ENCODE measurements at regions not wholly inside any gene's neighbourhood (a gene's known extent, or its start where the extent isn't known, plus 50 kb on each side); places are given as distances from the start of the nearest gene placed in this dataset.
"Not testable (repeated sequence)": the region's sequence is repeated elsewhere in the genome, so short reads cannot be mapped to it uniquely, and the experiment has no call there.

DNA sequence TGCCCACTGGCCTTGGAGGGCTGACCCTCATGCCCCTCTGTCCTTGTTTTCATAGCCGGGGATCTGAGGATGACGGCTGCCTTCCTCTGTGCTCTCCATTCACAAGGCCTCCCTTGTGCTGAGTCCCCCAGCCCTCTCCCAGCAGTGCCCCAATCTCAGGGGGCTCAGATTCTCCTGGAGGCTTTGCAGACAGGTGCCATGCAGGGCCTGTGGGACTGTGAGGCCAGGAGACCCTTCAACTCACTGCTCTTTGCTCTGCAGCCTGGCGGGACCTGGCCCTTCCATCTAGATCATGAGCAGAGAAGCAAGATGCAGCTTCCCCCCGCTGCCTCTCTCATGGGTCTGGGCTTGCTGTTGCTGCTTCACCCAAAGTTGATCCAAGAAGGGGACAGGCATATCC is 356.0 kb downstream of the BCL11B start:
- no peak for DNase-seq (ENCODE audit: low spot score)

DNA sequence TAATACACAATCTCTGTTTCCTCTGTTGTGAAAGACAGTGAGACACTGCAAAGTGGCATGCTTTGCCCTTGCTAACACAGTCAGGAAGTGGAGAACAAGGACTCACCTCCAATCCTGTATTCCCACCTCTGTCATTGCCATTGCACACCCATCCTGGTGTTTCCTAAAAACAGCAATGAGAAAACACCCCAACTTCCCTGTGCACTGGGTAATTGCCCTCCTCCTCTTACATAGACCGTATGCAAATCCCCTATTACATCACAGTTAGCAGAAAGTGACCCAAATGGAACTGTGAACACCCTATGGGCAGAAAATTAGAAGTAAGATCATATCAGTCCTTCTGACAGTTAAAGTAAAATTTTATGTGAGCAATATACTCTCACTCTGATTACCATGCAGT is 355.5 kb downstream of the BCL11B start:
- DNase-seq (ENCODE audit: low spot score) = no peak

DNA sequence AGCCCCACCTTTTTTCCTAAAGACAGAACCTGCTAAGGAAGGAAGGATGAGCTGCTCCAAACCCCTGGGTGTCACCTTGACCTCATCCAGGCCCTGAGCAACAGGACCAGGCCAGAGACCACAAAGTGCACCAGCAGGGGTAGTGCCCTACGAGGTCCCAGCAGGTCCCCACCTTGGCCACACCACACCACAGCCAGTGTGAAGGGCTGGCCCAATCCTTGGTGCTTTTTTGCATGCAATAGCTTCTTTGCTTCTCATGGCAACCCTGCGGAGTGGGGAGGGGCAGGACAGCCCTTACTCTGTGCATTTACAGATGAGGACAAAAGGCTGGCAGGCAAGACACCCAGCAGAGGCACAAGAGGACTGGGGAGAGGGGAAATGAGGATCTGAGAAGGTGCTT is 352.6 kb downstream of the BCL11B start:
- no peak for DNase-seq (ENCODE audit: low spot score)

DNA sequence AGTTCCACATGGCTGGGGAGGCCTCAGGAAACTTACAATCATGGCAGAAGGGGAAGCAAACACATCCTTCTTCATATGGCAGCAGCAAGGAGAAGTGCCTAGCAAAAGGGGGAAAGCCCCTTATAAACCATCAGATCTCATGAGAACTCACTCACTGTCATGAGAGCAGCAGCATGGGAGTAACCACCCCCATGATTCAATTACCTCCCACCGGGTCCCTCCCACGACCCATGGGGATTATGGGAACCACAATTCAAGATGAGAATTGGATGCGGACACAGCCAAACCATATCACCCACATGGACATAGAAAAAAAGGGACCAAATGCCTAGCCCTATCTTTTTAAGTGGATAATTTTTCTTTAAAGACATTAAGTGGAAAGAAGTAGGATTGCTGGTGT is 350.7 kb downstream of the BCL11B start:
- DNase-seq (ENCODE audit: low spot score) = not testable (repeated sequence)

DNA sequence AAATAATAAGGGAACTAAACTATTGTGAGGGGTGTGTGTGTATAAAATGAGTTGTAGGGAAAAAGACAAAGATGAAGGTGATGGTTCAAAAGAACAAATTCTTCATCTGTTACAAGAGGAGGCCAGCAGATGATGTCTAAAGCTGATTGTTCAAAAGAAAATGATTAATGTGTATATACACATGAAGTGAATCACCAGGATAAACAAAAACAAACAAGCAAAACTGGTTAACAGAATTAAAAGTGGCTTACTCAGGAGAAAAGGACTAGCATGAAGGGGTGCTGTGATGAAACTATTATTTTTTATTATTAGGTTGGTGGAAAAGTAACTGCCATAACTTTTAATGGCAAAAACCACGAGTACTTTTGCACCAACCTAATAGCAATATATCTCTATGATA is 348.4 kb downstream of the BCL11B start:
- DNase-seq (ENCODE audit: low spot score) = no peak

DNA sequence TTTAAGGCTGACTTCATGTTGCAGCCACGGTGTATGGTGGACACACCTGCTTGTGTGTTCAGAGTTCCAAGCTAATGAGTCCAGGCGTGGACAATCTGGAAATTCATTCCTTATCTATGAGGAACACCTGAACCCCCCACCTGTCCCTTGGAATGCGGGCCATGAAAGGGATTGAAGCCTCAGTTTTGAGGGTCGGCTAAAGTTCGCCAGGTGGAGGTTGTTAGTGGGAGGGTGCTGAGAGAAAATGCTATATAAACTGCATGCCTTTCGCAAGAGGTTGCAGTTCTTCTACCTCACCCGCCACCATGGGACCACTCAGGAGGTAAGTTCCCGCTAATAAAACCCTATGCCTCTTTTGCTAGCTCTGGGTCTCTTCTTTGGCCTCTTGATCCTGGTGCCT is 348.0 kb downstream of the BCL11B start:
- DNase-seq (ENCODE audit: low spot score) = no peak

DNA sequence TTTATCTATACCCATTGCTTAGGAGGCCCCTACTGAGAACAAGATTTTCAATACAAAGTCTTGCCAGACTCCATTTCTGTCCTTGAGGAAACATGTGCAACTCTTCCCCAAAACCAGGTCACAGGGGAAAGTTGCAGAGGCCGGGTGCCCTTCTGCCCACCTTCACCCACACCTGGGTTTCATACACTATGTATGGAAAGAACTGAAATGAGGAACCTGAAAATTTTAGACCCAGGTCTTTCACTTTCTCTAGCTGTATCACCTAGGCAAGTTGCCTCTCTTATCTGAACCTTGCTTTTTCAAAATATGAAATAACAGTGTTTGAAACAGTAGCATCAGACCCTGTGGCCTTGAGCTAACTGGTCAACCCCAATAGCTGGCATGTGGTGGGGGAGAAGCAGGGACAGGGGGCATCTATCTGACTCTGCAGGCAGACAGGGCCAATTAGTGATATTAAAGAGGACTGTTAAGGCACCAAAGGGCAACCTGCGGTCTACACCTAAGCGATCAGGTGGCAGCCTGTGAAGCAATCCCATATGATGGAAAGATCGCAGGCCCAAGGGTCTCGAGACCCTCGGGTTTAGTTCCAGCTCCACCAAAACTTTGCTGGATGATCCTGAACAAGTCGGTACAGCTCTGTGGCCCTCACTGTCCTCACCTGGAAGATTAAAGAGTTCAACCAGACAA is 346.5 kb downstream of the BCL11B start:
- DNase-seq (ENCODE audit: low spot score) = no peak

DNA sequence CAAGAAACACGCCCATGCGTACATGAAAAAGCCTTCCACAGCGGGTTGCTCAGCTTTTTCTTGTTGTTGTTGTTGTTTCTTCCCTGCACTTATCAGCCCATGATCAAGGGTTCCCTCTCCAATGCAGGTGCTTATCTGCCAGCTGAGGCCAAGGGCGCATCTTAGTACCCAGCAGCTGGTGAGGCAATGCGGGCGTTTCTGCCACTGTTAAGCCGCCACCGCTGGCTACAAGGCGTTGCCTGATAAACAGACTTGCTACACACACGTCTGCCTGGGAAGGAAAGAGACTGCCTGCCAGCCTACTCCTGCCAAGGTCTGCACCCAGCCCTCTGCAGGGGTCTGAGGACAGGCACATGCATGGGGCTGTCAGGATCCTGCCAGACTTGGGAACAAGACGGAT is 345.9 kb downstream of the BCL11B start:
- no peak for DNase-seq (ENCODE audit: low spot score)

DNA sequence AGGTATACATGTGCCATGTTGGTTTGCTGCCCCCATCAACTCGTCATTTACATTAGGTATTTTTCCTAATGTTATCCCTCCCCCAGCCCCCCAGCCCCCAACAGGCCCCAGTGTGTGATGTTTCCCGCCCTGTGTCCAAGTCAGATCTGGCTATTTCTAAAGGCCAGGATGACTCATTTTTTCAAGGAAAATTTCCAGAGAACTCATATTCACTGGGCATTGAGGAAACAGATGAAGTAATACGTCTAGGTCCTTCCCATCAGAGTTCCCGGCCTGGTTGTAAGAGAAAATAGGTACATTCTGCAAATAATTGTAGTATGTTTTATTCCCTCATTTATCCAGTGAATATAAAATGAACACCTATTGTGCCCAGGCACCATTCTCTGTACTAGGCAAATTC is 345.2 kb downstream of the BCL11B start:
- no peak for DNase-seq (ENCODE audit: low spot score)

DNA sequence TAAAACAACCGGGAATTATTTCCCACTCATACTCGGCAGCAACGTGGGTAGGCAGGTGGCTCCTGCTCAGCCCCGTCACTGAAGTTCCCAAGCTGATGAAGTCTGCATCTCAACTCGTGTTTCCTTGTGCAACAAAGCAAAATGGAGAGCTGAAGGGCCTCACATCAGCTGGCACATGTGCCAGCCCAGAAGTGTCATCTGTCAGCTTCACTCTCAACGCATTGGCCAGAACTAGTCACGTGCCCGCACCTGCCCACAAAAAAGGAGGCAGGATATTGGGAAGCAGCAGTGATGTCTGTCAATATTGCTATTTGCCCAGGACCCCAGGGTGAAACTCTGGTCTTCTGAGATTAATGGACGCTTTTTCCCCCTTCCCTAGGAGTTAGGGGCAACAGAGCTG is 344.0 kb downstream of the BCL11B start:
- no peak for DNase-seq (ENCODE audit: low spot score)

DNA sequence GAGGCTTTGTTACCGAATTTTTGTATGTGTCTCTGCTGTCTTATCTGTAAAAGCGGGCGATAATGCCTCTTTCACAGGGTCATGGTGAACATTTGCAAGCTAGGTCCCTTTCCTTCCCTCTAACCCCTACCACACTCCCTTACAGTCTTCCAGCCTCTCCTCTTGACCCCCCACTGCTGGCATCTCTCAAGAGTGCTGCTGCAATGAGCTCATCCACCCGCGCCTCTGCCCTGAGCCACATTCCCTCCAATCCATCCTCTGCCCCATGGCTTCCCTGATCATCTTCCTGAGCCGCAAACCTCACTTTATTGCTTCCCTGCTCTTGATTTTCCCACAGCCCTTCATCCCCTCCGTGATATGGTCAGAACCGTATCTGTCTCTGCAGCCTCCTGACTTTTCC is 343.6 kb downstream of the BCL11B start:
- no peak for DNase-seq (ENCODE audit: low spot score)

DNA sequence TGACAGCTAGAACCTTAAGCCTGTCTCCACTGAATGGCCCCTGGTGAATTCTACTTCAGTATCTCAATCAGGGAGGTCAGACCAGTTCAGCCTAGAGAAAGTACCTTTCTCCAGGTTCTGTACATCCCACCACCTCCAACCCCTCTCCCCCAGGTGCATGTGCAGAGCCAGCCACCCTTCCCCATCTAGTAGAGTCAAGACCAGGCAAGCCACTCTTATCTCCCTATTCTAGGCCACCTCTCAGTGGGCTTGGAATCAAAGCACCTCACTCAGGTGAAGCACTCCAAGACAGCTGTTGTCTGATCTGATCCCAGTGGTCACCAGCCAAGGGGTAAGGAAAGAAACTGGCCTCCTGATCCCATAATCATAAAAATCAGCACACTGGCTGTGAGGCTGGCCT is 340.9 kb downstream of the BCL11B start:
- no peak for DNase-seq (ENCODE audit: low spot score)

DNA sequence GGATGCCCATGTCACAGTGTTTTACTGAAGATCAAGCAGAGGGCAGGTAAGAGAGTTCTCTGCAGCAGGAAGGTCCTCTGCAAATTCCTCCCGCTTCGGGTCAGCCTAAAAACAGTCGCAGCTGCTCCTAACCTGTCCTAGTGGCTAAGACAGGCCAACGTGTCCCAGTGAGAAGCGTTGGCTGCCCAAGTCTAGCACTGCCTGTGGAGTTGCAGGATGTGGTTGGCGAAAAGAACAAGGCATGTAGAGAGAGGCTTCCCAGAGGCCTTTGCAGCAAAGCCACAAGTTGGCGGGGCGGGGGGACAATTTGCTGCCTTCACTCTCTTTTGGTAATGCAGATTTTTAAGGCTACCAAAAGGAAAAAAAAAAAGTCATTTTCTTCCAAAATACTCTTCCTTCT is 340.1 kb downstream of the BCL11B start:
- no peak for DNase-seq (ENCODE audit: low spot score)

DNA sequence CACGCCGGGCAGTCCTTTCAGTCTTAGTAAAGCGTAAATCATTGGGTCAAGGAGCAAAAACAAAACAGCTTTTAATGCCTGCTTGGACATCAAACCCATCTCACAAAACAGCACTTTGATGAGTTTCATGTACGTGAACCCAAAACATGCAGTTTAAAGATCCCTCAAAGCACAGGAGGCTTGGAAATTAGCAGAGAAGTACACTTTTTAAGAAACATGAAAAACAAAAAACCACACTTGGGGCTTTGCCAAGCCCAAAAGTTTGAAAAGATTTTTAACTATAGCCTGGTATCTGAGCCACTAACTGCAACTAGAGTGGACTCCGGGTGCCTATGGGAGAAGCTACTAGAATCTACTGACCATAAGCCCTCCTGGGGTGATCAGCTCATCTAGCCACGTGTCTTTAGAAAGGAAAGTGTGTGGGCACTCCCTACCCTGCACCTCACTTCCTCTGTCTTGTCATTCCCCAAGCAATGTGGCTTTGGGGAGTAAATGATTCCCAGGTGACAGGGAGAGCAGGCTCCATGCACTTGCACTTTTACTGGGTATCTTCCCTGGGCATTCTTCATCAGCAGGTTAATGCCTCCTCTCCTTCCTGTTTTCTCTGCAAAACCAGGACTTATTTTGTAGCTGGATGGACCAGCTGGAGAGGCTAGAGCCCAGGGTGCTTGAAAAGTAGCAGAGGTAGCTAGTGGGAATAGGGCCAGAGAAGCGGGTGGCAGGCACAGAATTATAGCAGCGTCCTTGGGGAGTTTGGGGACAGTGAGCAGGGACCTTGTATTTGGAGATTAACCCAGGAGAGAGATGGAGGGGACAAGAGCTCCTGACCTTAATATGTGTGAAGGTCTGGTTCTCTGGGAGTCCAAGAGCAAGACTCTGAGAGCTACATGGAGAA is 339.3 kb downstream of the BCL11B start:
- DNase-seq (ENCODE audit: low spot score) = no peak

DNA sequence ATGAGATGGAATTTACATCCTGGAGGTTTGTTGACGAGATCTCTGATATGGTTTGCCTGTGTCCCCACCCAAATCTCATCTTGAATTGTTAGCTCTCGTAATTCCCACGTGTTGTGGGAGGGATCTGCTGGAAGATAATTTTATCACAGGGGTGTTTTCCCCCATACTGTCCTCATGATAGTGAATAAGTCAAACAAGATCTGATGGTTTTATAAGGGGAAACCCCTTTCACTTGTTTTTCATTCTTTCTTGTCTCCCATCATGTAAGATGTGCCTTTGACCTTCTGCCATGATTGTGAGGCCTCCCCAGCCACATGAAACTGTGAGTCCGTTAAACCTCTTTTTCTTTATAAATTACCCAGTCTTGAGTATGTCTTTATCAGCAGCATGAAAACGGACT is 337.4 kb downstream of the BCL11B start:
- DNase-seq (ENCODE audit: low spot score) = not testable (repeated sequence)

DNA sequence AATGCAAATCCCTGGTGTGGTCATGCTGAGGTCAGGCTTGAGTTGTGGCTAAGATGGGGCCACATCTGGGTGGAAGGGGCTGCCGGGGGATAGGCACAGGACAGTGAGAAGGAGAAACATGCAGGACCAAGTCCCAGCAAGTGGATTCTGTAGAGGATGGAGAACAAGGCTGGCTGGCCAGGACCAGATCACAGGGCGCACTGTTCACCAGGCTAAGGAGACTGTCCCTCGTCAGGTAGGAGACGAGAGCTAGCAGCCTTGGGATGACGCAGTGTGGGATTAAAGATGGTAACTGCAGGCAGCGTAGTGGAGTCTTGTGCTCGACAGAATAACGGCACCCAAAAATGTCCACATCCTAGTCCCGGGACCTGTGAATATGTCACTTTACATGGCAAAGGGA is 336.1 kb downstream of the BCL11B start:
- DNase-seq (ENCODE audit: low spot score) = no peak

DNA sequence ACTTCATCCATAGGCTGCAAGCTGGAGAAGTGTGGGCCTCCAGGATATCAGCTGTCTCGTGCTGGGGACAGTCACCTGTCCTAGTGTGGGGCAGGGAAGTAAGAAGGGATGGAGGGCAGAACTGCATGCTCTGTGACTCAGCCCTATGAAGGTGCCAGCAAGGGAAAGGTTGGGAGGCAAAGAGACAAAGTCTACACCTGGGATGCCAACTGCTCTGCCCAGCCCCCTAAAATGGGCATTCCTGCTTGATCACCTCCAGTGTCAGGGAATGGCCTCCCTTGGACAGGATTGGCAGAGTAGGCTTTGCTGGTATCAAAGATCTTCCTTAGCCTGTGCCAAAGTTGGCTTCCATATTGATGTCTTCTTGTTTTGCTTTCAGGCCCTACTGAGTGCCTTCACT is 335.0 kb downstream of the BCL11B start:
- no peak for DNase-seq (ENCODE audit: low spot score)

DNA sequence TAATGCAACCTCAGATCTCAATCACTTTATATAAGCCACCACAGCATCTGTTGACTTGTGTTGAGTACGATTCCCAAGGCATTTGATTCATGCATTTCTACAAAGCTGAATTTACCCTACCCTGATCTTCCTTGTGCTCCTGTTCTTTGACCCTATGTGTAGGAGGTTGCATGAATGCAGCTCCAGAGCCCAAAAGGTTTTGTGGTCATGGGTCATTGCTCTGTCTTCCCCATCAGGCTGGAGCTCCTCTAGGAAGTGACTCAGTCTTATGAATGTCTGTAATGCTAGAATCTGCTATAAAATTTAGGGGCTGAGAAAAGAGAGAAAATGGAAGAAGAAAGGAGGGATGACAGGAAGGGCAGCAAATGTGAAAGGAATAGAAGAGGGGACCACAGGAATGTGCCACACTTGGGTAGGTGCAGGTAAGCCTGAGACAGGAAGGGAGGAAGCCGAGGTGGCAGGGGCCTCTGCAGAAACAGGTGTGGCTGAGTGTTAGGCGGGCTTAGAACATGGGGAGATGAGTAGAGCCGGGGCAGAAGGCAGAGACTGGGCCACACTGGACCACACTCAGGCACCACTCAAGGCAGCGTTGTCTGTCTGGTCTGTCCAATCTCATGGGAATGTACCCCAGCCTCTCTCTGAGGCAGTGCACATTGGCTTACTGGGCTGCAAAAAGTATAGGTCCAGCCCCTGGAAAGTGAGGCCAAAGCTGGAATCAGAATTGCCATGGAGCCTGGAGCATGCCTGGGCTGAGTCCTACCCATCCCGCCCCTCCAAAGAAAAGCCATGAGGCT is 334.1 kb downstream of the BCL11B start:
- no peak for DNase-seq (ENCODE audit: low spot score)

DNA sequence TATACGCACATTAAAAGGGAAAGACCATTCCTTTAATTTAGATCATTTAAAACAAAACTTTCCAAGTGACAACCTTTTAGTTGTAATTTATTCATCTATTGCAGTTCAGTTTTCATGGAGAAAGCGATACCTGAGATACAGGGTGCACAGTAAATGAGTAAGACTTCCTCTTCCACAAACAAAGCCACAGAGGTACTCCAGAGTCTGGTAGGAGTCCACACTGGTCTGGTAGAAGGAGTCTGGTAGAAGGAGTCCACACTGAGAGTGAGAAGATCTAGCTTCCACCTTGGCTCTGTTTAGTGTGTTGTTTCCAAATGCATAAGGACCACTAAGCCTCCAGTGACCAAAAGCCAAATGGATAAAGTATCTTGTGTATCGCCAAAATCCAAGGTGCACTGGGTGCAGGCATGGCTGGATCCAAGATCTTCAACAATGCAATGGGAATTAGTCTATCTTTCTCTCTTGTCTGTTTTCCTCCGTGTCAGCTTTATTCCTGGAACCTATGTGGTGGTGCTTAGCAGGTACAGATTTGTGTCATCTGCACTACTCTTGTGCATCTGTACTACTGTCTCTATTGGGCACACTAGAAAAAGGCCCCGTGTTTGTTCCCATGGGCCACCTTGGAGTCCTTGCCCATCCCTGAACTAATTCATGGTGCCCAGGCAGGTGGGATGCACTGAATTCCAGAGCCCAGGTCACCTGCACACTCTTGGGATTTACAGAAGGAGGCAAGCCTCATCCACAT is 331.1 kb downstream of the BCL11B start:
- no peak for DNase-seq (ENCODE audit: low spot score)

DNA sequence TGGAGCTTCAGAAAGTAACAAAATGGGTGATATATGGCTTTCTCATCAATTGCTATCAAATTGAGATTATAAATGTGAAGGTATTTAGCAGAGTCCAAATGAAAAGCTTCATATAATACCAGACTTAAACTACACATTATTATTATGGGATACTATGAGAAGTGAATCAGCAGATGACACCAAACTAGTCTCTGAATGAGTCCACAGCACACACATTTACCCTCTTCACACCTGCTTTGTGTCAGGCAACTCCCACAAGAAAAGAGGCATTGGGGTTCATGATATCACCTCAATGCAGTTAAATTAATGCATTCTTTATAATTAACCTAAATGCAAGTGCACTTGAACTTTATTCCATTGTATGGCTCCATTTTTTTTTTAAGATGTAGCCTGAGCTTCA is 330.5 kb downstream of the BCL11B start:
- no peak for DNase-seq (ENCODE audit: low spot score)

DNA sequence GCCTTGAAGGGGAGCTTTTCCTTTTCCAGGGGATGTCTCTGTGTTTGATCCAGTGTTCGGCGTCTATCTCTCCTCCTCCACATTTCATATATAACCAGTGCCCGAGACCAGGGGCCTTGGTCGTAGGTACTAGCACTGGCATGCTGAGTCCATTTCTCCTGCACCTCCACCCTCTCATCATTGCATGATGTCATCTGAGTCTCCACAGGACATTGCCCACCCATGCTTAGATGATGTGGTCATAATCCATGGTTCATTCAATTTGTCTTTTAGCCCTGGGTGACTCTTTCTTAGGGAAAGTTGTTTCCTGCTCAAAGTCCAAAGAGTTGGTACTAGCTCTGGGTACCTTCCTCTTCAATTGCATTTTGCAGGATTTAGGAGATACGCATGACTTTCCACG is 328.1 kb downstream of the BCL11B start:
- DNase-seq (ENCODE audit: low spot score) = no peak

DNA sequence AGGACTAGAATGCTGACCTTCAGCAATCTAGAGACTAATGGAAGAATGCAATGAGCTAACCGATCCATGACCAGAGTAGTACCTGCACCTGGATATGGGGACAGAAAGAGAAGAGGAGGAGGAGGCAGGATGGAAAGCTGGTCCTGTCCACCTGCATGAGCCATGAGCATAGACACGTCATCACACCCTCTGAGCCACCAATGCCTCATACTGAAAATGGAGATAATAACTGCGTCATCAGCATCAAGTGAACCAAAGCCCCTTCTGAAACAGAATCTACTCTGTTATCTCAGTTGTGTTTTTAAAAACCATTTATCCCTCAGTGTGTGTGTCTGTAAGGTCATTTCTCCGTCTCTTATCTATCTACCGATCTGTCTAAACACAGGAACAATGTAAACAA is 327.0 kb downstream of the BCL11B start:
- no peak for DNase-seq (ENCODE audit: low spot score)
